CD14-positive monocyte (primary cell): ENCODE measurements at regions not wholly inside any gene's neighbourhood (a gene's known extent, or its start where the extent isn't known, plus 50 kb on each side); places are given as distances from the start of the nearest gene placed in this dataset.
"Not testable (repeated sequence)": the region's sequence is repeated elsewhere in the genome, so short reads cannot be mapped to it uniquely, and the experiment has no call there.

ENCODE experiments used
- DNase-seq, 3 donors: peaks; one replicate each; pipeline ENCODE4 v3.0.0-alpha.2; 2011 to 2022
- H2AFZ ChIP-seq: 2 replicates; pipeline ENCODE4 v1.6.0; 2012; ENCODE audit warnings: mild to moderate bottlenecking, low read depth, low read length, inconsistent platforms; ENCODE audit not compliant: insufficient read depth, poor library complexity, severe bottlenecking
- H3K27ac ChIP-seq, 2 donors: 1 replicate in 1 of 2; 2 replicates in 1 of 2; pipeline ENCODE4 v1.5.1; 2012 to 2013; ENCODE audit warnings: low read length in 2 of 2, control low read depth in 1 of 2, inconsistent platforms in 1 of 2, low read depth in 1 of 2, mild to moderate bottlenecking in 1 of 2
- H3K27me3 ChIP-seq, 2 donors: one replicate each; pipeline versions ENCODE4 v1.6.0 to v1.6.1; 2011 to 2013; ENCODE audit warnings: low read length in 2 of 2; ENCODE audit not compliant: control insufficient read depth in 2 of 2, insufficient read depth in 2 of 2
- H3K36me3 ChIP-seq, 2 donors: replicated peaks in 1 of 2; 1 replicate in 1 of 2; 2 replicates in 1 of 2; pipeline versions ENCODE4 v1.5.1 to v1.6.1; 2012 to 2013; ENCODE audit warnings: low read length in 2 of 2, control low read depth in 1 of 2, inconsistent platforms in 1 of 2, mild to moderate bottlenecking in 1 of 2; ENCODE audit not compliant: insufficient read depth in 2 of 2, control insufficient read depth in 1 of 2
- H3K4me1 ChIP-seq, 2 donors: 1 replicate in 1 of 2; 2 replicates in 1 of 2; pipeline versions ENCODE4 v1.5.1 to v1.6.1; 2012 to 2013; ENCODE audit warnings: low read length in 2 of 2, control low read depth in 1 of 2, inconsistent platforms in 1 of 2, mild to moderate bottlenecking in 1 of 2, moderate library complexity in 1 of 2; ENCODE audit not compliant: insufficient read depth in 2 of 2, control insufficient read depth in 1 of 2
- H3K4me2 ChIP-seq: replicated peaks from 2 replicates; pipeline ENCODE3; 2012; ENCODE audit warnings: low read length, moderate library complexity, mild to moderate bottlenecking; ENCODE audit not compliant: poor library complexity, severe bottlenecking; ENCODE audit errors: extremely low read depth
- H3K4me3 ChIP-seq, 3 experiments: fragments of 200-600 bp in 1 of 3; sonication (generic) in 1 of 3; replicated peaks in 1 of 3; 1 replicate in 2 of 3; 2 replicates in 1 of 3; pipeline ENCODE4 v1.5.1; 2011 to 2013; ENCODE audit warnings: low read length in 3 of 3, mild to moderate bottlenecking in 3 of 3, control low read depth in 2 of 3, low read depth in 2 of 3, inconsistent platforms in 1 of 3, moderate library complexity in 1 of 3
- H3K79me2 ChIP-seq: 2 replicates; pipeline ENCODE4 v1.6.0; 2012; ENCODE audit warnings: mild to moderate bottlenecking, control low read depth, inconsistent platforms, low read length, moderate library complexity; ENCODE audit not compliant: insufficient read depth
- H3K9ac ChIP-seq: 2 replicates; pipeline ENCODE4 v1.6.0; 2017; ENCODE audit warnings: low read length, mild to moderate bottlenecking; ENCODE audit not compliant: insufficient read depth, poor library complexity, severe bottlenecking
- H3K9me3 ChIP-seq, 2 donors: replicated peaks in 1 of 2; 1 replicate in 1 of 2; 2 replicates in 1 of 2; pipeline versions ENCODE4 v1.5.1 to v1.6.1; 2012 to 2013; ENCODE audit warnings: low read length in 2 of 2, control low read depth in 1 of 2; ENCODE audit not compliant: control insufficient read depth in 1 of 2, insufficient read depth in 1 of 2
- H4K20me1 ChIP-seq: 2 replicates; pipeline ENCODE4 v1.6.0; 2012; ENCODE audit warnings: mild to moderate bottlenecking, low read length, control low read depth, moderate library complexity; ENCODE audit not compliant: insufficient read depth
- H3K27ac Mint-ChIP-seq, 7 donors: one replicate each; pipeline ENCODE4 v1.8.0; 2020; ENCODE audit warnings: mild to moderate bottlenecking in 7 of 7, mixed read lengths in 7 of 7, moderate library complexity in 6 of 7, inconsistent platforms in 2 of 7
- H3K27me3 Mint-ChIP-seq, 3 donors: one replicate each; pipeline ENCODE4 v1.8.0; 2021 to 2022; ENCODE audit warnings: low read depth in 3 of 3, mild to moderate bottlenecking in 3 of 3, mixed read lengths in 3 of 3, moderate library complexity in 3 of 3, inconsistent platforms in 1 of 3
- H3K36me3 Mint-ChIP-seq, 2 donors: one replicate each; pipeline ENCODE4 v1.8.0; 2020; ENCODE audit warnings: mixed read lengths in 2 of 2, inconsistent platforms in 1 of 2, mild to moderate bottlenecking in 1 of 2
- H3K4me1 Mint-ChIP-seq: one replicate; pipeline ENCODE4 v1.8.0; 2020; ENCODE audit warnings: mild to moderate bottlenecking, mixed read lengths
- H3K4me3 Mint-ChIP-seq, 2 donors: one replicate each; pipeline ENCODE4 v1.8.0; 2020; ENCODE audit warnings: mild to moderate bottlenecking in 2 of 2, mixed read lengths in 2 of 2, moderate library complexity in 1 of 2
- H3K9me3 Mint-ChIP-seq, 7 donors: one replicate each; pipeline ENCODE4 v1.8.0; 2020 to 2022; ENCODE audit warnings: mixed read lengths in 7 of 7, mild to moderate bottlenecking in 6 of 7, moderate library complexity in 6 of 7, inconsistent platforms in 2 of 7
- CTCF ChIP-seq: fragments of 200-600 bp; IDR thresholded peaks from one replicate; pipeline ENCODE4 v1.8.0; 2022; ENCODE audit warnings: antibody characterized with exemption, mild to moderate bottlenecking
- WGBS: methylation state at CpG from one replicate; pipeline ENCODE4 v1.1.5; 2013; ENCODE audit warnings: missing lambda C conversion rate; ENCODE audit not compliant: insufficient coverage; 5-methylcytosine and 5-hydroxymethylcytosine counted together
- intact Hi-C, 2 donors: fragments of 100-400 bp; cut with micrococcal nuclease; formaldehyde crosslinking; loops; one replicate each; pipeline versions ENCODE4 v1.15.0 to v1.15.1; 2023

- Histone ChIP-seq H3K27ac (no peak overlapping the region), H3K9ac (no peak overlapping the region), H3K79me2 (no peaks in the 10 kb centered on the region), H2AFZ (no peak overlapping the region), H4K20me1 (no peaks in the 10 kb centered on the region), H3K4me1 (no peaks in the 10 kb centered on the region), H3K9me3 (no peaks in the 10 kb centered on the region), H3K4me3 (no peak overlapping the region), H3K4me2 (no peak overlapping the region), H3K36me3 (no peaks in the 10 kb centered on the region), H3K27me3 (no peaks in the 10 kb centered on the region)
- peaks cover 0 to 10% (median 2%) of the 10 kb centered on the region in 7 donors for H3K9me3 Mint-ChIP-seq
- H3K27ac Mint-ChIP-seq: no peak overlapping the region
- H3K4me1 Mint-ChIP-seq: peaks cover 5% of the 10 kb centered on the region
- no peak overlapping the region for H3K4me3 Mint-ChIP-seq
- no CpG with 5 or more reads among the region's 2 CpGs for WGBS
- no peaks in the 10 kb centered on the region for H3K36me3 Mint-ChIP-seq
- no peak for DNase-seq
- no peak for TF ChIP-seq CTCF
- intact Hi-C loops: no loop called here
- H3K27me3 Mint-ChIP-seq: peaks cover 0 to 3% (median 2%) of the 10 kb centered on the region in 3 donors
Measured at GRCh38 chr21:20292280-20292679, 705.9 kb upstream of the NCAM2 start.

DNA sequence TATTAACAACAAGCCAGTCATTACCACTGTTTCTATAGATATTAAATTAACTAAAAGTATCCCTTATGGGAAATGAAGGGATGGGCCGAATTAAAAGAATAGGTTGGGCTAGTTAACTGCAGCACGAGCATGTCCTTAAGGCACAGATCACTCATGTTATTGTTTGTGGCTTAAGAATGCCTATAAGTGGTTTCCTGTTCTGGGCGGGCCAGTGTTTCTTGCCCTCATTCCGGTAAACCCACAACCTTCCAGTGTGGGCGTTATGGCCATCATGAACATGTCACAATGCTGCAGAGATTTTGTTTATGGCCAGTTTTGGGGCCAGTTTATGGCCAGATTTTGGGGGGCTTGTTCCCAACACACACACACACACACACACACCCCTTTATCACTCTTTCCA, 705.4 kb upstream of the NCAM2 start:
- H4K20me1 ChIP-seq, H3K79me2 ChIP-seq, intact Hi-C loops, H3K4me3 ChIP-seq, DNase-seq, H3K27ac ChIP-seq, H3K4me2 ChIP-seq, H3K9ac ChIP-seq, H3K9me3 Mint-ChIP-seq, H3K27me3 ChIP-seq, H3K4me1 Mint-ChIP-seq, H3K9me3 ChIP-seq, H3K4me1 ChIP-seq, H3K27me3 Mint-ChIP-seq, H3K36me3 Mint-ChIP-seq, H3K36me3 ChIP-seq, H2AFZ ChIP-seq, H3K27ac Mint-ChIP-seq: not testable (repeated sequence)
- WGBS: no CpG with 5 or more reads among the region's 5 CpGs
- H3K4me3 Mint-ChIP-seq: peak overlapping the region in 1 of 2 donors; percentile 28
